ENCODE measurements at regions not wholly inside any gene's neighbourhood (a gene's known extent, or its start where the extent isn't known, plus 50 kb on each side); places are given as distances from the start of the nearest gene placed in this dataset.

- no peak overlapping the region for H3K18ac ChIP-seq (ENCODE audit: low read length)
- no peak overlapping the region for H3K4ac ChIP-seq (ENCODE audit: low read depth, low read length)
- H3K79me1 ChIP-seq (ENCODE audit: low read length): no peaks in the 10 kb centered on the region
- no peak overlapping the region for H2BK15ac ChIP-seq (replicated peaks; ENCODE audit: low read depth)
- H3K23ac ChIP-seq (ENCODE audit: low read length): no peak overlapping the region
- no peak overlapping the region for H2AK5ac ChIP-seq (ENCODE audit: low read length)
- no peak overlapping the region for H3K56ac ChIP-seq (ENCODE audit: low read length)
- H3K4me3 ChIP-seq (ENCODE audit: low read length): no peak overlapping the region
- no peak overlapping the region for H3K9ac ChIP-seq (ENCODE audit: low read length)
- no peaks in the 10 kb centered on the region for H3K79me2 ChIP-seq (ENCODE audit: control insufficient read depth, insufficient read depth, low read length)
- no peak overlapping the region for H4K8ac ChIP-seq (ENCODE audit: low read depth, low read length)
- H3K4me1 ChIP-seq (ENCODE audit: control insufficient read depth, low read depth, low read length): no peaks in the 10 kb centered on the region
- WGBS (ENCODE audit: extremely low coverage, insufficient coverage, low lambda C conversion rate): no CpG with 5 or more reads among the region's 1 CpG
- H3K27me3 ChIP-seq (ENCODE audit: insufficient read depth, low read length, poor library complexity): no peaks in the 10 kb centered on the region
- H3K36me3 ChIP-seq (ENCODE audit: control insufficient read depth, insufficient read depth, low read length): no peaks in the 10 kb centered on the region
- H2BK5ac ChIP-seq (ENCODE audit: low read length): no peak overlapping the region
- no peak overlapping the region for H2BK120ac ChIP-seq (ENCODE audit: low read depth, low read length)
- H4K5ac ChIP-seq (ENCODE audit: low read length): no peak overlapping the region
- no peak for DNase-seq
- H3K4me2 ChIP-seq (ENCODE audit: low read length): no peak overlapping the region
- no peak overlapping the region for H3K27ac ChIP-seq (ENCODE audit: low read depth, low read length)
Measured at GRCh38 chr12:97005174-97005573, 98.1 kb downstream of the NEDD1 start.

DNA sequence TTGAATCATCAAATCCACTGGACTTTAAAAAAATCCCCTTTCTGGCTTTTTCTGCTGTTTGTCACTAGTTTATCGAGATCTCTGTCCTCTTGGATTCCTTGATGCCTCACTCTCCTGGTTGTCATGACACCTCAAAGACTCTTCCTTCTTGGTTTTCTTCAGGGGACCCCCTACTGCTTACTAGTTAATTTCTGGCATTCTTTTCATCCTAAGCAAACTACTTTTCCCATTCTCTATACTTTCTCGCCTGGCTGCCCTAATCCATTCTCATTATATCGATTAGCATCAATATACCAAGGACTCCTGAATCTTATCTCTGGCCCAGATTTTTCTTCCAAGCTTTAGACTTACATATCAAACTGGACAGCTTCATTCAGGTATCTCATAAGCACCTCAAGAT is 98.6 kb downstream of the NEDD1 start:
- no peaks in the 10 kb centered on the region for H3K79me1 ChIP-seq (ENCODE audit: low read length)
- no peak overlapping the region for H3K4me3 ChIP-seq (ENCODE audit: low read length)
- H3K4me1 ChIP-seq (ENCODE audit: control insufficient read depth, low read depth, low read length): no peaks in the 10 kb centered on the region
- no peak overlapping the region for H3K23ac ChIP-seq (ENCODE audit: low read length)
- H3K9ac ChIP-seq (ENCODE audit: low read length): no peak overlapping the region
- H2BK120ac ChIP-seq (ENCODE audit: low read depth, low read length): no peak overlapping the region
- no peak overlapping the region for H3K27ac ChIP-seq (ENCODE audit: low read depth, low read length)
- H4K8ac ChIP-seq (ENCODE audit: low read depth, low read length): no peak overlapping the region
- H3K4me2 ChIP-seq (ENCODE audit: low read length): no peak overlapping the region
- no peaks in the 10 kb centered on the region for H3K27me3 ChIP-seq (ENCODE audit: insufficient read depth, low read length, poor library complexity)
- no peak overlapping the region for H2BK5ac ChIP-seq (ENCODE audit: low read length)
- H3K36me3 ChIP-seq (ENCODE audit: control insufficient read depth, insufficient read depth, low read length): no peaks in the 10 kb centered on the region
- H3K79me2 ChIP-seq (ENCODE audit: control insufficient read depth, insufficient read depth, low read length): no peaks in the 10 kb centered on the region
- H3K4ac ChIP-seq (ENCODE audit: low read depth, low read length): no peak overlapping the region
- no peak overlapping the region for H2BK15ac ChIP-seq (replicated peaks; ENCODE audit: low read depth)
- no peak overlapping the region for H3K56ac ChIP-seq (ENCODE audit: low read length)
- H2AK5ac ChIP-seq (ENCODE audit: low read length): no peak overlapping the region
- H3K18ac ChIP-seq (ENCODE audit: low read length): no peak overlapping the region
- DNase-seq: peak; percentile 59
- no peak overlapping the region for H4K5ac ChIP-seq (ENCODE audit: low read length)
- no CpG with 5 or more reads among the region's 3 CpGs for WGBS (ENCODE audit: extremely low coverage, insufficient coverage, low lambda C conversion rate)

GRCh38 chr12:97006585-97006984 is 99.5 kb downstream of the NEDD1 start:
- no peak overlapping the region for H2BK5ac ChIP-seq (ENCODE audit: low read length)
- H3K79me2 ChIP-seq (ENCODE audit: control insufficient read depth, insufficient read depth, low read length): no peaks in the 10 kb centered on the region
- no peak overlapping the region for H2BK120ac ChIP-seq (ENCODE audit: low read depth, low read length)
- no peak overlapping the region for H3K18ac ChIP-seq (ENCODE audit: low read length)
- H3K79me1 ChIP-seq (ENCODE audit: low read length): no peaks in the 10 kb centered on the region
- no peak overlapping the region for H3K27ac ChIP-seq (ENCODE audit: low read depth, low read length)
- no CpG with 5 or more reads among the region's 2 CpGs for WGBS (ENCODE audit: extremely low coverage, insufficient coverage, low lambda C conversion rate)
- no peak overlapping the region for H3K4ac ChIP-seq (ENCODE audit: low read depth, low read length)
- H2BK15ac ChIP-seq (replicated peaks; ENCODE audit: low read depth): no peak overlapping the region
- H2AK5ac ChIP-seq (ENCODE audit: low read length): no peak overlapping the region
- no peak overlapping the region for H3K4me2 ChIP-seq (ENCODE audit: low read length)
- DNase-seq: no peak
- H3K4me1 ChIP-seq (ENCODE audit: control insufficient read depth, low read depth, low read length): no peaks in the 10 kb centered on the region
- H3K27me3 ChIP-seq (ENCODE audit: insufficient read depth, low read length, poor library complexity): no peaks in the 10 kb centered on the region
- no peak overlapping the region for H3K56ac ChIP-seq (ENCODE audit: low read length)
- H3K4me3 ChIP-seq (ENCODE audit: low read length): no peak overlapping the region
- H3K36me3 ChIP-seq (ENCODE audit: control insufficient read depth, insufficient read depth, low read length): no peaks in the 10 kb centered on the region
- H3K23ac ChIP-seq (ENCODE audit: low read length): no peak overlapping the region
- no peak overlapping the region for H4K8ac ChIP-seq (ENCODE audit: low read depth, low read length)
- H3K9ac ChIP-seq (ENCODE audit: low read length): no peak overlapping the region
- H4K5ac ChIP-seq (ENCODE audit: low read length): no peak overlapping the region

DNA sequence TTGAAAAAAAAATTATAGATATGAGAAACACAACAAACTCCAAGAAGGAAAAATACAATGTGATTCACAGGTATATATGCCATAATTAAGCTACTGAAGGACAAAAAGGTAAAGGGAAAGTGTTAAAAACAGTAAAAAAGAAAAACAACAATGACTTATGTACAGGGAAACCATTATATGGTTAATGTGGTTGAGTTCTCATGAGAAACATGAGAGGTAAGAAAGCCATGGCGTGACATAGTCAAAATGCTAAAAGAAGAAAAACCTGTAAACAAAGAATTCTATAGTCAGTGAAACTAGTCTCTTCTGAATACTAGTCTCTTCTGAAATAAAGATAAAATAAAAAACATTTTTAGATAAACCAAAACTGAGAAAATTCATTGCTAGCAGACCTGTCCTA is 109.1 kb downstream of the NEDD1 start:
- no CpG with 5 or more reads among the region's 1 CpG for WGBS (ENCODE audit: extremely low coverage, insufficient coverage, low lambda C conversion rate)

GRCh38 chr12:97017213-97017612 is 110.2 kb downstream of the NEDD1 start:
- H4K5ac ChIP-seq (ENCODE audit: low read length): no peak overlapping the region
- no peak overlapping the region for H3K23ac ChIP-seq (ENCODE audit: low read length)
- H2BK120ac ChIP-seq (ENCODE audit: low read depth, low read length): no peak overlapping the region
- no CpG with 5 or more reads among the region's 3 CpGs for WGBS (ENCODE audit: extremely low coverage, insufficient coverage, low lambda C conversion rate)
- no peak overlapping the region for H2BK5ac ChIP-seq (ENCODE audit: low read length)
- H3K4me3 ChIP-seq (ENCODE audit: low read length): no peak overlapping the region
- H4K8ac ChIP-seq (ENCODE audit: low read depth, low read length): no peak overlapping the region
- no peaks in the 10 kb centered on the region for H3K36me3 ChIP-seq (ENCODE audit: control insufficient read depth, insufficient read depth, low read length)
- DNase-seq: no peak
- H3K27me3 ChIP-seq (ENCODE audit: insufficient read depth, low read length, poor library complexity): no peaks in the 10 kb centered on the region
- no peak overlapping the region for H3K4me2 ChIP-seq (ENCODE audit: low read length)
- no peak overlapping the region for H3K18ac ChIP-seq (ENCODE audit: low read length)
- no peak overlapping the region for H2AK5ac ChIP-seq (ENCODE audit: low read length)
- H3K56ac ChIP-seq (ENCODE audit: low read length): no peak overlapping the region
- no peak overlapping the region for H3K9ac ChIP-seq (ENCODE audit: low read length)
- no peaks in the 10 kb centered on the region for H3K79me2 ChIP-seq (ENCODE audit: control insufficient read depth, insufficient read depth, low read length)
- H3K4me1 ChIP-seq (ENCODE audit: control insufficient read depth, low read depth, low read length): no peaks in the 10 kb centered on the region
- no peaks in the 10 kb centered on the region for H3K79me1 ChIP-seq (ENCODE audit: low read length)
- no peak overlapping the region for H2BK15ac ChIP-seq (replicated peaks; ENCODE audit: low read depth)
- H3K4ac ChIP-seq (ENCODE audit: low read depth, low read length): no peak overlapping the region
- H3K27ac ChIP-seq (ENCODE audit: low read depth, low read length): no peak overlapping the region

More for the DNA sequence above, 109.1 kb downstream of the NEDD1 start:
- no peak for DNase-seq
- Histone ChIP-seq H3K4me3 (ENCODE audit: low read length) (no peak overlapping the region), H3K79me2 (ENCODE audit: control insufficient read depth, insufficient read depth, low read length) (no peaks in the 10 kb centered on the region), H3K36me3 (ENCODE audit: control insufficient read depth, insufficient read depth, low read length) (no peaks in the 10 kb centered on the region), H4K8ac (ENCODE audit: low read depth, low read length) (no peak overlapping the region), H2BK5ac (ENCODE audit: low read length) (no peak overlapping the region), H2AK5ac (ENCODE audit: low read length) (no peak overlapping the region), H3K9ac (ENCODE audit: low read length) (no peak overlapping the region), H3K27ac (ENCODE audit: low read depth, low read length) (no peak overlapping the region), H3K18ac (ENCODE audit: low read length) (no peak overlapping the region), H3K79me1 (ENCODE audit: low read length) (no peaks in the 10 kb centered on the region), H3K27me3 (ENCODE audit: insufficient read depth, low read length, poor library complexity) (no peaks in the 10 kb centered on the region), H3K4ac (ENCODE audit: low read depth, low read length) (no peak overlapping the region), H3K56ac (ENCODE audit: low read length) (no peak overlapping the region), H3K23ac (ENCODE audit: low read length) (no peak overlapping the region), H2BK120ac (ENCODE audit: low read depth, low read length) (no peak overlapping the region), H3K4me2 (ENCODE audit: low read length) (no peak overlapping the region), H3K4me1 (ENCODE audit: control insufficient read depth, low read depth, low read length) (no peaks in the 10 kb centered on the region), H4K5ac (ENCODE audit: low read length) (no peak overlapping the region), H2BK15ac (replicated peaks; ENCODE audit: low read depth) (no peak overlapping the region)

GRCh38 chr12:97022536-97023230 is 115.6 kb downstream of the NEDD1 start:
- H2BK120ac ChIP-seq (ENCODE audit: low read depth, low read length): no peak overlapping the region
- no peak overlapping the region for H3K4me3 ChIP-seq (ENCODE audit: low read length)
- no CpG with 5 or more reads among the region's 4 CpGs for WGBS (ENCODE audit: extremely low coverage, insufficient coverage, low lambda C conversion rate)
- no peaks in the 10 kb centered on the region for H3K36me3 ChIP-seq (ENCODE audit: control insufficient read depth, insufficient read depth, low read length)
- H2BK5ac ChIP-seq (ENCODE audit: low read length): no peak overlapping the region
- H3K18ac ChIP-seq (ENCODE audit: low read length): no peak overlapping the region
- no peak overlapping the region for H4K5ac ChIP-seq (ENCODE audit: low read length)
- no peak overlapping the region for H3K56ac ChIP-seq (ENCODE audit: low read length)
- no peak overlapping the region for H3K9ac ChIP-seq (ENCODE audit: low read length)
- no peaks in the 10 kb centered on the region for H3K79me2 ChIP-seq (ENCODE audit: control insufficient read depth, insufficient read depth, low read length)
- no peak overlapping the region for H3K23ac ChIP-seq (ENCODE audit: low read length)
- no peak overlapping the region for H3K4me2 ChIP-seq (ENCODE audit: low read length)
- H3K4me1 ChIP-seq (ENCODE audit: control insufficient read depth, low read depth, low read length): no peaks in the 10 kb centered on the region
- H3K79me1 ChIP-seq (ENCODE audit: low read length): no peaks in the 10 kb centered on the region
- no peak overlapping the region for H2AK5ac ChIP-seq (ENCODE audit: low read length)
- H3K27ac ChIP-seq (ENCODE audit: low read depth, low read length): no peak overlapping the region
- no peak overlapping the region for H4K8ac ChIP-seq (ENCODE audit: low read depth, low read length)
- H3K27me3 ChIP-seq (ENCODE audit: insufficient read depth, low read length, poor library complexity): no peaks in the 10 kb centered on the region
- no peak overlapping the region for H3K4ac ChIP-seq (ENCODE audit: low read depth, low read length)
- no peak for DNase-seq
- H2BK15ac ChIP-seq (replicated peaks; ENCODE audit: low read depth): no peak overlapping the region
